CD4-positive, alpha-beta T cell (primary cell): ENCODE measurements at regions not wholly inside any gene's neighbourhood (a gene's known extent, or its start where the extent isn't known, plus 50 kb on each side); places are given as distances from the start of the nearest gene placed in this dataset.

Source experiments
- ATAC-seq: fragments of 200-7000 bp; cut with Tn5 transposase; one replicate; pipeline ENCODE4 v1.10.0; 2022; ENCODE audit warnings: mild to moderate bottlenecking; ENCODE audit not compliant: poor library complexity
- CTCF ChIA-PET: fragments of 350-600 bp; sonication (Branson Sonifier 250); formaldehyde crosslinking; loops from one replicate; lab custom pipeline; 2021; ENCODE audit warnings: antibody characterized with exemption, inconsistent platforms; lab: Charles Lee
- POLR2A ChIA-PET: fragments of 350-600 bp; sonication (Branson Sonifier 250); formaldehyde crosslinking; loops from one replicate; lab custom pipeline; 2021; ENCODE audit warnings: antibody characterized with exemption, inconsistent platforms; lab: Charles Lee
- DNase-seq, 14 experiments: peaks; one replicate each; pipeline ENCODE4 v3.0.0-alpha.2; 2013 to 2020; ENCODE audit warnings: mixed read lengths in 2 of 14
- H3K27ac ChIP-seq, 2 donors: one replicate each; pipeline versions ENCODE4 v1.5.1 to v1.7.0; 2013; ENCODE audit warnings: low read length in 2 of 2, low read depth in 1 of 2, mild to moderate bottlenecking in 1 of 2
- H3K27me3 ChIP-seq, 2 experiments: 1 replicate in 1 of 2; 2 replicates in 1 of 2; pipeline versions ENCODE4 v1.6.1 to v1.7.0; 2013; ENCODE audit warnings: low read length in 2 of 2, control low read depth in 1 of 2, mild to moderate bottlenecking in 1 of 2, moderate library complexity in 1 of 2; ENCODE audit not compliant: insufficient read depth in 2 of 2, control insufficient read depth in 1 of 2
- H3K36me3 ChIP-seq: one replicate; pipeline ENCODE4 v1.6.1; 2013; ENCODE audit warnings: low read length, control low read depth; ENCODE audit not compliant: insufficient read depth
- H3K4me1 ChIP-seq: one replicate; pipeline ENCODE4 v1.6.1; 2013; ENCODE audit warnings: low read length, control low read depth; ENCODE audit not compliant: insufficient read depth
- H3K4me3 ChIP-seq: one replicate; pipeline ENCODE4 v1.5.1; 2013; ENCODE audit warnings: mild to moderate bottlenecking, low read length, moderate library complexity
- H3K9me3 ChIP-seq, 2 experiments: 1 replicate in 1 of 2; 2 replicates in 1 of 2; pipeline versions ENCODE4 v1.6.1 to v1.7.0; 2013; ENCODE audit warnings: low read length in 2 of 2, mild to moderate bottlenecking in 2 of 2, control low read depth in 1 of 2, moderate library complexity in 1 of 2; ENCODE audit not compliant: control insufficient read depth in 1 of 2, insufficient read depth in 1 of 2
- H3K27ac Mint-ChIP-seq: one replicate; pipeline ENCODE4 v1.8.0; 2020; ENCODE audit warnings: mixed read lengths
- H3K27me3 Mint-ChIP-seq: one replicate; pipeline ENCODE4 v1.8.0; 2021; ENCODE audit warnings: mixed read lengths
- H3K36me3 Mint-ChIP-seq: one replicate; pipeline ENCODE4 v1.8.0; 2021; ENCODE audit warnings: low read depth, mixed read lengths
- H3K4me1 Mint-ChIP-seq: one replicate; pipeline ENCODE4 v1.8.0; 2021; ENCODE audit warnings: low read depth, mixed read lengths
- H3K4me3 Mint-ChIP-seq: one replicate; pipeline ENCODE4 v1.8.0; 2020; ENCODE audit warnings: mild to moderate bottlenecking, mixed read lengths
- H3K9me3 Mint-ChIP-seq: one replicate; pipeline ENCODE4 v1.8.0; 2020; ENCODE audit warnings: mixed read lengths
- intact Hi-C, 2 experiments: fragments of 100-400 bp; cut with DNase I in 1 of 2; cut with micrococcal nuclease in 1 of 2; formaldehyde crosslinking; loops; one replicate each; pipeline versions ENCODE4 v1.15.1 to v1.9.0; 2023 to 2025; cut with DNase I, micrococcal nuclease
- TF ChIP-seq, protein P1 (sequence below): fragments of 200-600 bp; IDR thresholded peaks from one replicate; pipeline ENCODE4 v1.8.0; 2022; ENCODE audit warnings: antibody characterized with exemption, mild to moderate bottlenecking

- Mint-ChIP-seq H3K36me3 (no peaks in the 10 kb centered on the region), H3K9me3 (peaks cover 2% of the 10 kb centered on the region), H3K4me3 (no peak overlapping the region), H3K27me3 (no peaks in the 10 kb centered on the region), H3K27ac (no peak overlapping the region), H3K4me1 (no peaks in the 10 kb centered on the region)
- TF ChIP-seq, protein P1, sequence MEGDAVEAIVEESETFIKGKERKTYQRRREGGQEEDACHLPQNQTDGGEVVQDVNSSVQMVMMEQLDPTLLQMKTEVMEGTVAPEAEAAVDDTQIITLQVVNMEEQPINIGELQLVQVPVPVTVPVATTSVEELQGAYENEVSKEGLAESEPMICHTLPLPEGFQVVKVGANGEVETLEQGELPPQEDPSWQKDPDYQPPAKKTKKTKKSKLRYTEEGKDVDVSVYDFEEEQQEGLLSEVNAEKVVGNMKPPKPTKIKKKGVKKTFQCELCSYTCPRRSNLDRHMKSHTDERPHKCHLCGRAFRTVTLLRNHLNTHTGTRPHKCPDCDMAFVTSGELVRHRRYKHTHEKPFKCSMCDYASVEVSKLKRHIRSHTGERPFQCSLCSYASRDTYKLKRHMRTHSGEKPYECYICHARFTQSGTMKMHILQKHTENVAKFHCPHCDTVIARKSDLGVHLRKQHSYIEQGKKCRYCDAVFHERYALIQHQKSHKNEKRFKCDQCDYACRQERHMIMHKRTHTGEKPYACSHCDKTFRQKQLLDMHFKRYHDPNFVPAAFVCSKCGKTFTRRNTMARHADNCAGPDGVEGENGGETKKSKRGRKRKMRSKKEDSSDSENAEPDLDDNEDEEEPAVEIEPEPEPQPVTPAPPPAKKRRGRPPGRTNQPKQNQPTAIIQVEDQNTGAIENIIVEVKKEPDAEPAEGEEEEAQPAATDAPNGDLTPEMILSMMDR: no peak
- Histone ChIP-seq H3K4me3 (no peak overlapping the region), H3K27ac (no peak overlapping the region), H3K27me3 (peaks cover 0 to 2% of the 10 kb centered on the region in 2 experiments), H3K36me3 (no peaks in the 10 kb centered on the region), H3K4me1 (no peaks in the 10 kb centered on the region), H3K9me3 (peaks cover 0 to 9% of the 10 kb centered on the region in 2 experiments)
- intact Hi-C loops: no loop called here
- ChIA-PET POLR2A (no interaction called here), CTCF (no interaction called here)
- DNase-seq (no peak), ATAC-seq (no peak)
These were observed 260.3 kb upstream of the TNC start for GRCh38 chr9:115378241-115378640.

DNA sequence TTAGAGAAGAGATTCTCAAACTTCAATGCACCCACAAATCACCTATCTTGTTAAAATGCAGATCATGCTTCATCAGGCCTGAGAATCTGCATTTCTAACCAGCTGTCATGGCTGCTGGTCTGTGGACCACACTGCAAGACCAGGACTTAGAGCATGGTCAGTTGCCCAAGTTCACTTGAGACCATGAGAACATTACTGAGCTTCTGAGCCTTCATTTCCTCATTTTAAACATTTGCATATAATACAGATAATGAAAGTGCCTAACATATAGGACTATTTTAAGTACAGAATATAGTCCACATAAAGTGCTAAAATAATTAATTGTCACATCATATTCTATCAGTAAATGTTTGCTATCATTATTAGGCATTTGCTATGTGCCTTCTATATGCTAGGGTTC lies 260.8 kb upstream of the TNC start:
- Mint-ChIP-seq H3K27me3 (no peaks in the 10 kb centered on the region), H3K4me3 (no peak overlapping the region), H3K27ac (no peak overlapping the region), H3K36me3 (no peaks in the 10 kb centered on the region), H3K9me3 (peaks cover 7% of the 10 kb centered on the region), H3K4me1 (no peaks in the 10 kb centered on the region)
- Histone ChIP-seq H3K4me1 (no peaks in the 10 kb centered on the region), H3K4me3 (no peak overlapping the region), H3K9me3 (peaks cover 0 to 9% of the 10 kb centered on the region in 2 experiments), H3K36me3 (no peaks in the 10 kb centered on the region), H3K27ac (no peak overlapping the region), H3K27me3 (peaks cover 0 to 2% of the 10 kb centered on the region in 2 experiments)
- TF ChIP-seq, protein P1: no peak
- DNase-seq (no peak), ATAC-seq (no peak)
- ChIA-PET CTCF (no interaction called here), POLR2A (no interaction called here)
- intact Hi-C loops: no loop called here

GRCh38 chr9:115379719-115380118 lies 261.8 kb upstream of the TNC start:
- ATAC-seq (no peak), DNase-seq (no peak)
- no peaks in the 10 kb centered on the region for H3K27me3 Mint-ChIP-seq
- H3K4me3 Mint-ChIP-seq: no peak overlapping the region
- H3K27ac Mint-ChIP-seq: no peak overlapping the region
- no peaks in the 10 kb centered on the region for H3K36me3 Mint-ChIP-seq
- no peak overlapping the region for H3K4me3 ChIP-seq
- intact Hi-C loops: no loop called here
- H3K4me1 Mint-ChIP-seq: no peaks in the 10 kb centered on the region
- H3K4me1 ChIP-seq: no peaks in the 10 kb centered on the region
- H3K36me3 ChIP-seq: no peaks in the 10 kb centered on the region
- peaks cover 0 to 2% of the 10 kb centered on the region in 2 experiments for H3K27me3 ChIP-seq
- H3K9me3 Mint-ChIP-seq: peaks cover 7% of the 10 kb centered on the region
- ChIA-PET POLR2A (no interaction called here), CTCF (no interaction called here)
- TF ChIP-seq, protein P1: no peak
- H3K9me3 ChIP-seq: peaks cover 0 to 9% of the 10 kb centered on the region in 2 experiments
- H3K27ac ChIP-seq: no peak overlapping the region
